ENCODE measurements at regions not wholly inside any gene's neighbourhood (a gene's known extent, or its start where the extent isn't known, plus 50 kb on each side); places are given as distances from the start of the nearest gene placed in this dataset.

- no peaks in the 10 kb centered on the region for H3K79me2 ChIP-seq (ENCODE audit: insufficient read depth, low read length)
Measured at GRCh38 chrX:36534900-36535299, 473.3 kb upstream of the FAM47C start.

DNA sequence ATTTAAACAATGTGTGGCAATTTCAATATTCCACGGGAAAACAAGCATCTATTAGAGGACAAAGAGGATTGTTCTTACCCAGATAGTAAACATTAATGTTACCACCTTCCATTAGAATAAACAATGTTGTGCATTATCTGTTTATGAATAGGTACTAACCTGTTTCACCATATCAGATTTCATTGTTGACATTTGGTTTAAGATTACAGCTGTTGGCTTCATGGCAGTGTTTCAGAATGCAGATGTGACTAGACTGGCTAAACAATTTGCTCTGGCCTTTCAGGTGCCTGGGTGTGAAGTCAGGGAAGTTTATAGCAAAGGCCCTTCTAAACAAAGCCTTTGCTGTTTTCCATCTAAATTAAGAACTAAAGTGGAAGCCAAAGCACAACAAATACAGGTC, 464.7 kb upstream of the FAM47C start:
- Mint-ChIP-seq H3K27me3 (ENCODE audit: low read depth in 3 of 3) (no peaks in the 10 kb centered on the region), H3K36me3 (no peaks in the 10 kb centered on the region), H3K9me3 (peaks cover 0 to 2% (median 0%) of the 10 kb centered on the region in 7 donors), H3K4me1 (no peaks in the 10 kb centered on the region), H3K4me3 (no peak overlapping the region), H3K27ac (no peak overlapping the region)
- no peaks in the 10 kb centered on the region for H3K36me3 ChIP-seq (replicated peaks in 1 of 2; ENCODE audit: control insufficient read depth in 1 of 2, insufficient read depth in 2 of 2, low read length in 2 of 2)
- H3K27me3 ChIP-seq (ENCODE audit: control insufficient read depth in 2 of 2, insufficient read depth in 2 of 2, low read length in 2 of 2): no peaks in the 10 kb centered on the region
- H3K4me1 ChIP-seq (ENCODE audit: control insufficient read depth in 1 of 2, insufficient read depth in 2 of 2, low read length in 2 of 2): no peaks in the 10 kb centered on the region
- no peaks in the 10 kb centered on the region for H3K79me2 ChIP-seq (ENCODE audit: insufficient read depth, low read length)
- no peak overlapping the region for H2AFZ ChIP-seq (ENCODE audit: insufficient read depth, low read depth, low read length, poor library complexity, severe bottlenecking)
- no peak overlapping the region for H3K27ac ChIP-seq (ENCODE audit: low read depth in 1 of 2, low read length in 2 of 2)
- intact Hi-C loops (cut with micrococcal nuclease): no loop called here
- no CpG with 5 or more reads among the region's 1 CpG for whole genome bisulfite sequencing (ENCODE audit: insufficient coverage)
- no peak for TF ChIP-seq CTCF (IDR thresholded peaks at IDR 0.05)
- no peak overlapping the region for H3K4me3 ChIP-seq (replicated peaks in 1 of 3; ENCODE audit: low read depth in 2 of 3, low read length in 3 of 3)
- no peak overlapping the region for H3K9ac ChIP-seq (ENCODE audit: insufficient read depth, low read length, poor library complexity, severe bottlenecking)
- H3K4me2 ChIP-seq (replicated peaks; ENCODE audit: extremely low read depth, low read length, poor library complexity, severe bottlenecking): no peak overlapping the region
- no peaks in the 10 kb centered on the region for H4K20me1 ChIP-seq (ENCODE audit: insufficient read depth, low read length)
- H3K9me3 ChIP-seq (replicated peaks in 1 of 2; ENCODE audit: control insufficient read depth in 1 of 2, insufficient read depth in 1 of 2, low read length in 2 of 2): no peaks in the 10 kb centered on the region
- no peak for DNase-seq

More at GRCh38 chrX:36534900-36535299, 473.3 kb upstream of the FAM47C start:
- Histone ChIP-seq H3K4me1 (ENCODE audit: control insufficient read depth in 1 of 2, insufficient read depth in 2 of 2, low read length in 2 of 2) (no peaks in the 10 kb centered on the region), H3K36me3 (replicated peaks in 1 of 2; ENCODE audit: control insufficient read depth in 1 of 2, insufficient read depth in 2 of 2, low read length in 2 of 2) (no peaks in the 10 kb centered on the region), H3K4me3 (replicated peaks in 1 of 3; ENCODE audit: low read depth in 2 of 3, low read length in 3 of 3) (no peak overlapping the region), H3K9ac (ENCODE audit: insufficient read depth, low read length, poor library complexity, severe bottlenecking) (no peak overlapping the region), H2AFZ (ENCODE audit: insufficient read depth, low read depth, low read length, poor library complexity, severe bottlenecking) (no peak overlapping the region), H3K27ac (ENCODE audit: low read depth in 1 of 2, low read length in 2 of 2) (no peak overlapping the region), H3K27me3 (ENCODE audit: control insufficient read depth in 2 of 2, insufficient read depth in 2 of 2, low read length in 2 of 2) (no peaks in the 10 kb centered on the region), H3K4me2 (replicated peaks; ENCODE audit: extremely low read depth, low read length, poor library complexity, severe bottlenecking) (no peak overlapping the region), H3K9me3 (replicated peaks in 1 of 2; ENCODE audit: control insufficient read depth in 1 of 2, insufficient read depth in 1 of 2, low read length in 2 of 2) (no peaks in the 10 kb centered on the region), H4K20me1 (ENCODE audit: insufficient read depth, low read length) (no peaks in the 10 kb centered on the region)
- Mint-ChIP-seq H3K36me3 (no peaks in the 10 kb centered on the region), H3K9me3 (peaks cover 0 to 3% (median 0%) of the 10 kb centered on the region in 7 donors), H3K4me3 (no peak overlapping the region), H3K27ac (no peak overlapping the region), H3K27me3 (ENCODE audit: low read depth in 3 of 3) (peaks cover 0 to 2% (median 0%) of the 10 kb centered on the region in 3 donors), H3K4me1 (no peaks in the 10 kb centered on the region)
- intact Hi-C loops (cut with micrococcal nuclease): no loop called here
- WGBS (ENCODE audit: insufficient coverage): 82% methylated on average over 3 of the region's 6 CpGs
- no peak for DNase-seq
- TF ChIP-seq CTCF (IDR thresholded peaks at IDR 0.05): no peak

Measured in CD14-positive monocyte (primary cell).